ENCODE measurements at regions not wholly inside any gene's neighbourhood (a gene's known extent, or its start where the extent isn't known, plus 50 kb on each side); places are given as distances from the start of the nearest gene placed in this dataset.

GRCh38 chr7:39811161-39811614, 138.9 kb upstream of the CDK13 start:
- 0% methylated on average over 1 of the region's 1 CpG for WGBS (ENCODE audit: insufficient coverage, low coverage, missing lambda C conversion rate)
- Histone ChIP-seq H3K36me3 (ENCODE audit: control insufficient read depth, insufficient read depth, low read length) (no peaks in the 10 kb centered on the region), H3K9ac (ENCODE audit: insufficient read depth in 1 of 2, low read depth in 2 of 2, low read length in 2 of 2) (no peak overlapping the region), H2AFZ (ENCODE audit: low read depth, low read length) (no peak overlapping the region), H3K79me2 (ENCODE audit: control insufficient read depth, insufficient read depth, low read length) (no peaks in the 10 kb centered on the region), H3K4me2 (ENCODE audit: insufficient read depth, low read length) (no peak overlapping the region), H4K20me1 (replicated peaks; ENCODE audit: control insufficient read depth, insufficient read depth, low read length) (peaks cover 8% of the 10 kb centered on the region; the same call in 1 of the 2 replicates), H3K27me3 (ENCODE audit: control insufficient read depth in 2 of 2, insufficient read depth in 2 of 2, low read length in 2 of 2) (peaks cover 5 to 11% of the 10 kb centered on the region in 2 experiments; a peak in 2 of 5 replicates), H3K27ac (ENCODE audit: extremely low read depth, low read depth, low read length) (no peak overlapping the region), H3K9me3 (replicated peaks; ENCODE audit: control insufficient read depth, insufficient read depth, low read depth, low read length) (no peaks in the 10 kb centered on the region), H3K4me3 (no peak overlapping the region), H3K4me1 (replicated peaks in 1 of 2; ENCODE audit: control insufficient read depth in 2 of 2, insufficient read depth in 2 of 2, low read length in 2 of 2) (peaks cover 8 to 12% of the 10 kb centered on the region in 2 experiments; a peak in 3 of 5 replicates), H3K9me1 (ENCODE audit: control insufficient read depth, insufficient read depth, low read length) (no peaks in the 10 kb centered on the region)
- peak in 2 of 4 experiments; percentile 50 to 74 for DNase-seq (ENCODE audit: extremely low read depth in 1 of 4, low spot score in 3 of 4)
- POLR2A ChIA-PET = interaction anchor here (2.0 kb wide), 1 partner anchor 231 kb away, joined by 6 read pairs; no protein-coding TSS in a partner anchor
- in situ Hi-C loops (cut with MboI) (no loop called here), intact Hi-C loops (cut with micrococcal nuclease) (loop anchor here (5.0 kb wide), 1 partner anchor 246 kb away; no protein-coding TSS in a partner anchor)
- CTCF ChIA-PET (ENCODE audit: low intra/inter-chr PET ratio) = no interaction called here
- BruUV-seq (replicated peaks) = no TSS peak
- peak; percentile 55 for FAIRE-seq
- ATAC-seq = peak; percentile 33
- no peak for TF ChIP-seq NFATC3 (IDR thresholded peaks at IDR 0.05)
- no peak for TF ChIP-seq JUND (IDR thresholded peaks at IDR 0.05; ENCODE audit: borderline replicate concordance, low read depth, low read length)
- no peak for TF ChIP-seq JUND (tag; IDR thresholded peaks at IDR 0.05; ENCODE audit: borderline replicate concordance, low read depth, low read length)
- peak; percentile 29; the same call in 1 of the 2 replicates for TF ChIP-seq GATA2 (CRISPR knock-in tag; IDR thresholded peaks at IDR 0.05)
- TF ChIP-seq CBFA2T3 (IDR thresholded peaks at IDR 0.05) = peak; percentile 30; the same call in 1 of the 2 replicates
- TF ChIP-seq GTF2E2 (tag; IDR thresholded peaks at IDR 0.05) = no peak
- TF ChIP-seq CXXC5 (CRISPR knock-in tag; IDR thresholded peaks at IDR 0.05) = peak; percentile 84
- TF ChIP-seq ZNF561 (CRISPR knock-in tag; conservative IDR thresholded peaks at IDR 0.05) = no peak
- TF ChIP-seq ZEB2 (IDR thresholded peaks at IDR 0.05) = no peak
- TF ChIP-seq MEF2D (tag; conservative IDR thresholded peaks at IDR 0.05; ENCODE audit: low read depth) = no peak
- no peak for TF ChIP-seq ZNF445 (CRISPR knock-in tag; IDR thresholded peaks at IDR 0.05; ENCODE audit: low read depth)
- no peak for TF ChIP-seq DDX20 (tag; IDR thresholded peaks at IDR 0.05; ENCODE audit: low read depth)
- no peak for TF ChIP-seq E2F1 (CRISPR knock-in tag; IDR thresholded peaks at IDR 0.05)
- no peak for TF ChIP-seq RUNX1 (IDR thresholded peaks at IDR 0.05; ENCODE audit: low read depth)
- TF ChIP-seq HMBOX1 (IDR thresholded peaks at IDR 0.05) = peak; percentile 59
- TF ChIP-seq E2F4 (CRISPR knock-in tag; IDR thresholded peaks at IDR 0.05; ENCODE audit: low read depth) = no peak
- no peak for TF ChIP-seq ZNF57 (CRISPR knock-in tag; IDR thresholded peaks at IDR 0.05)

Measured in K562 (cell line).